ENCODE measurements at regions not wholly inside any gene's neighbourhood (a gene's known extent, or its start where the extent isn't known, plus 50 kb on each side); places are given as distances from the start of the nearest gene placed in this dataset.

- no peak for TF ChIP-seq CTCF (IDR thresholded peaks at IDR 0.05; ENCODE audit: low read depth, low read length)
- H3K4me3 ChIP-seq (ENCODE audit: low read depth, low read length) = no peak overlapping the region
Measured at GRCh38 chr1:4110888-4111287, 210.8 kb upstream of the C1orf174 start.

GRCh38 chr1:4113897-4114296 is 213.8 kb upstream of the C1orf174 start:
- TF ChIP-seq CTCF (IDR thresholded peaks at IDR 0.05; ENCODE audit: low read depth, low read length) = no peak
- H3K4me3 ChIP-seq (ENCODE audit: low read depth, low read length) = no peak overlapping the region

- no peak overlapping the region for H3K4me3 ChIP-seq (ENCODE audit: low read depth, low read length)
- no peak for TF ChIP-seq CTCF (IDR thresholded peaks at IDR 0.05; ENCODE audit: low read depth, low read length)
Measured at GRCh38 chr1:4115191-4115900, 215.3 kb upstream of the C1orf174 start.

GRCh38 chr1:4117196-4117595 is 217.1 kb upstream of the C1orf174 start:
- H3K4me3 ChIP-seq (ENCODE audit: low read depth, low read length) = no peak overlapping the region
- no peak for TF ChIP-seq CTCF (IDR thresholded peaks at IDR 0.05; ENCODE audit: low read depth, low read length)

GRCh38 chr1:4118746-4119515 is 218.9 kb upstream of the C1orf174 start:
- TF ChIP-seq CTCF (IDR thresholded peaks at IDR 0.05; ENCODE audit: low read depth, low read length) = no peak
- H3K4me3 ChIP-seq (ENCODE audit: low read depth, low read length) = no peak overlapping the region

GRCh38 chr1:4119516-4120220 is 219.6 kb upstream of the C1orf174 start:
- H3K4me3 ChIP-seq (ENCODE audit: low read depth, low read length) = no peak overlapping the region
- no peak for TF ChIP-seq CTCF (IDR thresholded peaks at IDR 0.05; ENCODE audit: low read depth, low read length)
